ENCODE measurements at regions not wholly inside any gene's neighbourhood (a gene's known extent, or its start where the extent isn't known, plus 50 kb on each side); places are given as distances from the start of the nearest gene placed in this dataset.
"Not testable (repeated sequence)": the region's sequence is repeated elsewhere in the genome, so short reads cannot be mapped to it uniquely, and the experiment has no call there.

DNA sequence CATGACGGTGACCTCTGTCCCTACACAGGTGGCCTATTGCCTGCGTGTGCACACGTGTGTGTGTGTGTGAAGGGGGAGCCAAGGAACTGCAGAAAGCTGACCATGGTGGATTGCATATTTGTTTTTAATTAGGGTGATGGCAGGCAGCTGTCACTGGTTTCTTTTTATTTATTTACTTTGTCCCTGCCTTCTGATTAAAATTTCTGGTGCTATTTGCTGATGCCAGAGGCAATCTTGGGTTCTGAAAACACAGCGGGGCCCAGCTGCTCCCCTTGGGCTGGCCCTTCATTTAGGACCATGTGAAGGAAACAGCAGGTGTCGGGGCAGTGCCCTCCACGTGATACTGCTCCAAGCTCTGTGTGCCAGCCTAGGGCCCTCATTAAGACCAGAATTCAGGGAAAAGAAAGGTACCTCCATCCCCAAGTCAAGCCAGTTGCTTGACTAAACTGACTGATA is 71.3 kb upstream of the PODXL start:
- H3K4me2 ChIP-seq (ENCODE audit: low read length) = no peak overlapping the region
- peaks cover 2% of the 10 kb centered on the region for H3K36me3 Mint-ChIP-seq (ENCODE audit: low read depth, unreplicated experiment)
- no peak overlapping the region for H3K4me3 Mint-ChIP-seq (ENCODE audit: unreplicated experiment)
- H4K20me1 ChIP-seq (ENCODE audit: insufficient read depth, low read length) = no peaks in the 10 kb centered on the region
- FAIRE-seq = no peak
- H3K27ac Mint-ChIP-seq (ENCODE audit: unreplicated experiment) = no peak overlapping the region
- no peaks in the 10 kb centered on the region for H3K36me3 ChIP-seq (ENCODE audit: insufficient read depth, low read length)
- H3K27me3 Mint-ChIP-seq (ENCODE audit: low read depth, unreplicated experiment) = peaks cover 6% of the 10 kb centered on the region
- H3K27ac ChIP-seq (ENCODE audit: low read depth, low read length) = no peak overlapping the region
- no peak overlapping the region for H3K9ac ChIP-seq (ENCODE audit: low read length)
- peaks cover 5% of the 10 kb centered on the region for H3K9me3 Mint-ChIP-seq (ENCODE audit: unreplicated experiment)
- H3K9me3 ChIP-seq (ENCODE audit: insufficient read depth, low read depth, low read length) = no peaks in the 10 kb centered on the region
- no peak for DNase-seq (ENCODE audit: low read depth)
- no peak overlapping the region for H3K4me3 ChIP-seq (ENCODE audit: insufficient read depth, low read depth, low read length)
- peaks cover 24% of the 10 kb centered on the region for H3K4me1 Mint-ChIP-seq (ENCODE audit: low read depth, unreplicated experiment)
- H3K4me1 ChIP-seq (ENCODE audit: insufficient read depth, low read length) = peaks cover 45% of the 10 kb centered on the region
- no peaks in the 10 kb centered on the region for H3K27me3 ChIP-seq (ENCODE audit: insufficient read depth, low read length)
- no peak overlapping the region for H2AFZ ChIP-seq (ENCODE audit: low read depth, low read length)
- no peaks in the 10 kb centered on the region for H3K79me2 ChIP-seq (ENCODE audit: insufficient read depth, low read length)
- TF ChIP-seq EZH2 (IDR thresholded peaks at IDR 0.05; ENCODE audit: insufficient read depth, low read length) = no peak
- no peak for TF ChIP-seq CTCF (IDR thresholded peaks at IDR 0.05; ENCODE audit: insufficient read depth, low read depth, low read length)

GRCh38 chr7:131626643-131627042 is 70.2 kb upstream of the PODXL start:
- Mint-ChIP-seq H3K4me1 (ENCODE audit: low read depth, unreplicated experiment) (peaks cover 30% of the 10 kb centered on the region), H3K27ac (ENCODE audit: unreplicated experiment) (peak overlapping the region; percentile 86), H3K4me3 (ENCODE audit: unreplicated experiment) (no peak overlapping the region), H3K36me3 (ENCODE audit: low read depth, unreplicated experiment) (peaks cover 2% of the 10 kb centered on the region), H3K27me3 (ENCODE audit: low read depth, unreplicated experiment) (peaks cover 6% of the 10 kb centered on the region), H3K9me3 (ENCODE audit: unreplicated experiment) (peaks cover 5% of the 10 kb centered on the region)
- no peaks in the 10 kb centered on the region for H3K27me3 ChIP-seq (ENCODE audit: insufficient read depth, low read length)
- no peak for FAIRE-seq
- H3K36me3 ChIP-seq (ENCODE audit: insufficient read depth, low read length) = no peaks in the 10 kb centered on the region
- no peak overlapping the region for H3K27ac ChIP-seq (ENCODE audit: low read depth, low read length)
- no peaks in the 10 kb centered on the region for H4K20me1 ChIP-seq (ENCODE audit: insufficient read depth, low read length)
- no peaks in the 10 kb centered on the region for H3K9me3 ChIP-seq (ENCODE audit: insufficient read depth, low read depth, low read length)
- no peak for DNase-seq (ENCODE audit: low read depth)
- H3K4me3 ChIP-seq (ENCODE audit: insufficient read depth, low read depth, low read length) = no peak overlapping the region
- no peak overlapping the region for H2AFZ ChIP-seq (ENCODE audit: low read depth, low read length)
- H3K4me2 ChIP-seq (ENCODE audit: low read length) = peak overlapping the region; percentile 72
- no peak overlapping the region for H3K9ac ChIP-seq (ENCODE audit: low read length)
- TF ChIP-seq CTCF (IDR thresholded peaks at IDR 0.05; ENCODE audit: insufficient read depth, low read depth, low read length) = no peak
- TF ChIP-seq EZH2 (IDR thresholded peaks at IDR 0.05; ENCODE audit: insufficient read depth, low read length) = no peak
- peaks cover 46% of the 10 kb centered on the region for H3K4me1 ChIP-seq (ENCODE audit: insufficient read depth, low read length)
- no peaks in the 10 kb centered on the region for H3K79me2 ChIP-seq (ENCODE audit: insufficient read depth, low read length)

DNA sequence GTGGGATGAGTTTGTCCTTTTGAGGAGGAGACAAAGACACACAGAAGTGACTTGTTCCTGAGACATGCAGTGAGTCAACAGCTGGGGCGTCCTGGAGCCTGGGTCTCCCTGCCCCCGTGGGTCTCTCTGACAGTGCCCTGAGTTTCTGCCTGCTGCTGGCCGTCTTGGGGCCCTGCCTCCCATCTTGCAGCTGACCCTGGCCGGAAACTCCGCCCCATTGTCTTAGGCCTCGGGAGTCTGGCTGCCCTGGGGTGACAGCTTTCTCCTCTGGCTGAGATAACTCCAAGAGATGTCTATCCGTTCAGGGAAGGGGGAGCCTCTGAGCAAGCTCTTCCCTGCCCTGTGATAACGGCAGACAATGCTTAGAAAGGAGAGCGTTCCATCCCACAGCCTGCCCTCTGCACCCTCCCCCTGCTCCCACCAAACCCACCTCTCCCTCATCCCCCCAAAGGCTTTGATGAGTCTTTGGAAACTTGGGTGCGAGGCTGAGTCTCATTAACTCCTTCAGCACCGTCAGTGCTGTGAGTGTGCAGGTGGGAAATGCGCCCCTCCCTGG is 69.5 kb upstream of the PODXL start:
- DNase-seq (ENCODE audit: low read depth) = peak; percentile 70
- H3K36me3 Mint-ChIP-seq (ENCODE audit: low read depth, unreplicated experiment) = peaks cover 2% of the 10 kb centered on the region
- H3K9me3 Mint-ChIP-seq (ENCODE audit: unreplicated experiment) = peaks cover 5% of the 10 kb centered on the region
- peak; percentile 13 for FAIRE-seq
- H3K4me3 Mint-ChIP-seq (ENCODE audit: unreplicated experiment) = no peak overlapping the region
- Histone ChIP-seq H3K4me1 (ENCODE audit: insufficient read depth, low read length) (peaks cover 50% of the 10 kb centered on the region), H2AFZ (ENCODE audit: low read depth, low read length) (peak overlapping the region; percentile 48), H3K36me3 (ENCODE audit: insufficient read depth, low read length) (no peaks in the 10 kb centered on the region), H3K4me2 (ENCODE audit: low read length) (peak overlapping the region; percentile 72), H3K9me3 (ENCODE audit: insufficient read depth, low read depth, low read length) (no peaks in the 10 kb centered on the region), H3K4me3 (ENCODE audit: insufficient read depth, low read depth, low read length) (no peak overlapping the region), H3K9ac (ENCODE audit: low read length) (peak overlapping the region; percentile 56), H3K27me3 (ENCODE audit: insufficient read depth, low read length) (no peaks in the 10 kb centered on the region), H4K20me1 (ENCODE audit: insufficient read depth, low read length) (no peaks in the 10 kb centered on the region), H3K27ac (ENCODE audit: low read depth, low read length) (peak overlapping the region; percentile 65), H3K79me2 (ENCODE audit: insufficient read depth, low read length) (no peaks in the 10 kb centered on the region)
- peaks cover 36% of the 10 kb centered on the region for H3K4me1 Mint-ChIP-seq (ENCODE audit: low read depth, unreplicated experiment)
- no peak for TF ChIP-seq CTCF (IDR thresholded peaks at IDR 0.05; ENCODE audit: insufficient read depth, low read depth, low read length)
- TF ChIP-seq EZH2 (IDR thresholded peaks at IDR 0.05; ENCODE audit: insufficient read depth, low read length) = no peak
- peak overlapping the region; percentile 96 for H3K27ac Mint-ChIP-seq (ENCODE audit: unreplicated experiment)
- H3K27me3 Mint-ChIP-seq (ENCODE audit: low read depth, unreplicated experiment) = peaks cover 2% of the 10 kb centered on the region

DNA sequence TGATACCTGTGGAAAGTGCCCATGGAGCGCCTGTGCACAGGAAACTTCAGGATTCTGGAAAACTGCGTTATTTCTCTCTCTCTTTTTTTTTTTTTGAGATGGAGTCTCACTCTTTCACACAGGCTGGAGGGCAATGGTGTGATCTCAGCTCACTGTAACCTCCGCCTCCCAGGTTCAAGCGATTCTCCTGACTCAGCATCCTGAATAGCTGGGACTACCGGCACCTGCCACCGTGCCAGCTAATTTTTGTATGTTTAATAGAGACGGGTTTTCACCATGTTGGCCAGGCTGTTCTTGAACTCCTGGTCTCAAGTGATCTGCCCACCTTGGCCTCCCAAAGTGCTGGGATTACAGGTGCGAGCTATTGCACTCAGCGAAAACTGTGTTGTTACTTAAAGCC is 68.9 kb upstream of the PODXL start:
- Histone ChIP-seq H3K9ac (ENCODE audit: low read length) (peak overlapping the region; percentile 56), H3K27ac (ENCODE audit: low read depth, low read length) (peak overlapping the region; percentile 65), H2AFZ (ENCODE audit: low read depth, low read length) (peak overlapping the region; percentile 48), H3K4me1 (ENCODE audit: insufficient read depth, low read length) (peaks cover 50% of the 10 kb centered on the region), H3K4me2 (ENCODE audit: low read length) (peak overlapping the region; percentile 72)
- not testable (repeated sequence) for DNase-seq (ENCODE audit: low read depth); H3K27me3 Mint-ChIP-seq (ENCODE audit: low read depth, unreplicated experiment); H3K79me2 ChIP-seq (ENCODE audit: insufficient read depth, low read length); FAIRE-seq; H3K9me3 Mint-ChIP-seq (ENCODE audit: unreplicated experiment); H3K27me3 ChIP-seq (ENCODE audit: insufficient read depth, low read length); H3K36me3 Mint-ChIP-seq (ENCODE audit: low read depth, unreplicated experiment); H3K4me3 ChIP-seq (ENCODE audit: insufficient read depth, low read depth, low read length); H4K20me1 ChIP-seq (ENCODE audit: insufficient read depth, low read length); H3K4me3 Mint-ChIP-seq (ENCODE audit: unreplicated experiment); H3K36me3 ChIP-seq (ENCODE audit: insufficient read depth, low read length); H3K9me3 ChIP-seq (ENCODE audit: insufficient read depth, low read depth, low read length)
- H3K4me1 Mint-ChIP-seq (ENCODE audit: low read depth, unreplicated experiment) = peaks cover 41% of the 10 kb centered on the region
- H3K27ac Mint-ChIP-seq (ENCODE audit: unreplicated experiment) = peak overlapping the region; percentile 96

All from astrocyte (in vitro differentiated cells and primary cell).